Frontal cortex (tissue), 3 donors: ENCODE measurements at regions not wholly inside any gene's neighbourhood (a gene's known extent, or its start where the extent isn't known, plus 50 kb on each side); places are given as distances from the start of the nearest gene placed in this dataset.
A peak's percentile ranks its signal among the peaks of the same experiment; 100 is the strongest.
"Not testable (repeated sequence)": the region's sequence is repeated elsewhere in the genome, so short reads cannot be mapped to it uniquely, and the experiment has no call there.

Source experiments
- DNase-seq, 2 donors: peaks; one replicate each; pipeline ENCODE4 v3.0.0; 2012; ENCODE audit warnings: low spot score in 2 of 2
- FAIRE-seq: peaks from 2 replicates; lab custom pipeline; 2012; peaks lifted over from hg19 to GRCh38; lab: Jason Lieb, UNC
- donor health status: control.
- donor health status: control.
- donor health status: control.

DNA sequence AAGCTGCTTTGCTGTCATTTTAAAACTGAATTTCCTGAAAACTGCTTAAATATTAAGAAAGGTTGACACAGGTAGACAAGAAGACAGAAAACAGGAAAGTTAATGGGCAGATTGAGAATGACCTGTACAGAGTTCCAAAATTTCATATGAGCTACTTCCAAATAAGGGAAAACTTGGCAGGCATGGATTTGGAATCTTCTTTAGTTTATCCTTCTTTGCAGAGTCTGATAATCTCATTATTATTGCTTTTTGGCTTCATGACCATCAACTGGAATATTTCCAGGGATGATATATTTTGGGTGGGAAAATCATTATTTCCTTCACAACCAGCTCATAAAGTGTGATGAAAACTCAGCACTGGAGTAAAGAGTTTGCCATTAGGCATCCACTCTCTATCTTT, 346.5 kb upstream of the NPVF start:
- no peak for DNase-seq
- no peak for FAIRE-seq

DNA sequence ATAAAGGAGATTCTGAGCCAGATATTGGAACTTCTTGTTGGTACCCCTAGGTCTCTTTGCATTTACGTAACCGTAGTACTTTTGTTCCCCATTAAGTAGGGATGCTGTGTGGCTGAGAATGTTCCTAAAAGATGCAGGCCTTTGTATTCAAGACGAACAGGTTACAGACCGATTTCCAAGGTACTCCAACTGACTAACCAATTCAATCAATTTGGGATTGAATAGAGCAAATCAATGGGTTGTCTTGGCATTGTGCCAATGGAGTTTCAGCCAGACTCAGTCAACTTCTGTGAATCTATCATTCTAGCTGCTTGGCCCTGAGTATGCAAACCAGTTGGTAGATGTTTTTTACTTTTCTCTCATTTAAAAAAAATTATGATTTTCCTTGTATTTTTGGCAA, 347.3 kb upstream of the NPVF start:
- no peak for FAIRE-seq

DNA sequence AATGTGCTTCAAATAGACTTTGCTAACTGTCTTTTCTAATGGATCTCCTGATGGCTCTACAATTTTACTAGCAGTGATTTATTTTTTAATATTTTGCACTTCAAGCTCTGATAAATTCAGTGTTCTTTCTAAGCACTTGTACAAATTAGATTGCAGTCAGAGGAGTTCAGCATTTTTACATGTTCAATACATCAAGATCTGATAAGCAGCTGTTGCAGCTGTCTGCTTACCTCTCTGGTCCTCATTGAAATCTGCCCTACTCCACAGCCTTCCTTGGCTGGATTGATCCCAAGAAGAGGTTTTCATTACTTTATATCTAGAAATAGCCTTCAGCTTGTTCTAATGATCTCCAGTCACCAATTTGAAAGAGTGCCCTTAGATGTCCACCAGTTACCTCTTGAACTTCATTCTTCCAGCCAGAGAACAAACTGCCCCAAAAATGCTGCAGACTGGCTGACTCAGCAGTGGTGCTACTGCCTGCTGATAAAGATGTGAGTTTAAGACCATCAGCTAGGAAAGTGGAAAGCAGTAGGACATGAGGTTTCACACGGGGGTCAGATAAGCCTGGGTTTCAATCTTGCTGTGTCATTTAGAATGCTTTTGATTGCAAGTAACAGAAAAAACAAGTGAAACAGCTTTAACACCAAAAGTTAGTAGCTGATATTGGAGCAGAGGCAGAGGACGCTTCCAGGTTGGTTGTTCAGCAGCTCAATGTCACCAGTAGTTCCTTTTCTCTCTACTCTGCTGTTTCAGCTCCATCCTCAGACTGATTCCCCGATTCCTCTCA, 350.9 kb upstream of the NPVF start:
- no peak for DNase-seq
- FAIRE-seq, result no peak

More for the DNA sequence above, 347.3 kb upstream of the NPVF start:
- no peak for DNase-seq

DNA sequence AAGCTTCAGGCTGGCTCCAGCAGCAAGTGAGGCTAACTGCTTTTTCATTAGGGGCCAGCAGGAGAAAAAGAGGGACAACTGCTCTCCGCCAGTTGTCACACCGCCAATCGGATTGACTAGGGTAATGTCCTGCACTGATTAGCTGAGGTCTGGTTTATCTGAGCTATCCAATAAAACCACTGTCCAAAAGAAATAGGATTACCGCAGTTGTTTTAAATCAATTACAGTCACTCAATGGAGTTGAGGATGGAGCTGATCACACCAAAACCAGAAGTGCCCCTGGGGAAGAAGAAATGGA, 351.4 kb upstream of the NPVF start:
- FAIRE-seq (no peak), DNase-seq (no peak)

DNA sequence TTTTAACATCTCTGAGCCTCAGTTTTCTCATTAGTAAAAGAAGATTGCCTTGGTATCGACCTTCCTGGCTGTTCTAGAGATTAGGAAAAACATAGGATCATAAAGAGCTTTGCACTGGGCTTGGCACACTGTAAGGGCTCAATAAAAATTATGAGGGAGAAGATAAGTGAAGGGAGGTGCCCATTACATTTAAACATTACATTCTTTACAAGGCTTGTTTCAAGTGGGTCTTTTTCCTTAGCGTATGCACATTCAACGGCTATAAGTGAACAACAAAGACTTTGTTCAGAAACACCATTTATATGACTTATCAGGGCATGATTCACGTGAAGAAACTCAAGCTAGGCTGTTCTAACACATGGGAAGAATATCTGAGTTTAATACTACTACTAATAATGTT, 351.9 kb upstream of the NPVF start:
- FAIRE-seq, result no peak
- DNase-seq, result no peak

DNA sequence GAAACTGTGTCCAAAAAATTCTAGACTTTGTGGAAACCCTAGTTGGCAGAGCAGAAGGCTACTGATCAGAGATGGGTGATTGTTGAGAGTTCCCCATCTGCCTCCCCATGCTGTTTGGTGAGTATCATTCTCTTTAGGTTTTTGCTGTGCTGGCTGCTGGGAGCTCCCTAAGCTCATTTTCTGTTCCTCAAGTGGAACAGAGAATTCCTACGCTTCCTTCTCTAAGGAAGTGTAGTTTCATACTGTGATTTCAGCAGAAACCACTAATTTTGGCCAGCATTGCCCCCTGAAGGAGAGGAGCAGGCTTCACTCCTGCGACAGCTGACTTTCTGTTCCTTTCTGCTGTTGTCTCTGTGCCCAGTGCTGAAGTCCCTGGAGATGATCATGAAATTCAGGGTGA, 355.3 kb upstream of the NPVF start:
- no peak for FAIRE-seq
- DNase-seq, result no peak

DNA sequence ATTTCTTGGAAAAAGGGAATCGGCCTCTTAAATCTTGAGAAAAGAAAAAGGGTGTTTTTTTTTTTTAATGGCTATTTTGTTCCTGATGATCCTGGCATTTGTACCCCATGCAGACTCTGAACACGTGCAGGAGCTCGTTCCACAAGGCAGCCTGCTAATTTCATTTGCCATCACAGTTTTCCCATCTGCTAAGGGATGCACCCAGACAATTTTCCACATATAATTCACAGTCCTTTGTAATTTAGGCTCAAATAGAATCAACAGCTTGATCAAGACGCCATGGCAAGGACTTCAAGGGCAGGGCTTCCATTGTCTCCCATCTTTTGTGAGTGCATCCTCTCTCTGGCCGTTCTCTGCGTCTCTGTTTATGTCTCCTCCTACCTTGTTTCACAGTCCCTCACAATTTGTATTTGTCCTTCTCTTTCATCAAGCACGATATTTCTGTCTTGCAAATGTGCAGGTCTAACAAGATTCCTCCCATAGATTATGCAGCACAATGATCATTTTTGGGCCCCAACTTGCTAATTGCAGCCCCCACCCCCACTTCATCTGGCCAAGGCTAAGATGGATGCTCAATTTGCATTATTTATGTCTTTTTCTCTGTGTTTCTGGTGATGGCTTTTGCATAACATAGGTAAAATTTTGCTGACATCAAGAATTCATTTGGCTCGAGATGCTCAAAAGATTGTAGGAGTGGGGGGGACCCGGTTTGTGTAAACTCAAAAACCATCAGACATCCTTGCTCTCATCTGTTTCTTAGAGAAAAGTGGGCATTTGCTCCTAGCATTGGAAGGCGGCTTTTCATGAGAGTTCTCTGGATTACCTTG, 356.0 kb upstream of the NPVF start:
- FAIRE-seq, result no peak
- DNase-seq, result no peak

DNA sequence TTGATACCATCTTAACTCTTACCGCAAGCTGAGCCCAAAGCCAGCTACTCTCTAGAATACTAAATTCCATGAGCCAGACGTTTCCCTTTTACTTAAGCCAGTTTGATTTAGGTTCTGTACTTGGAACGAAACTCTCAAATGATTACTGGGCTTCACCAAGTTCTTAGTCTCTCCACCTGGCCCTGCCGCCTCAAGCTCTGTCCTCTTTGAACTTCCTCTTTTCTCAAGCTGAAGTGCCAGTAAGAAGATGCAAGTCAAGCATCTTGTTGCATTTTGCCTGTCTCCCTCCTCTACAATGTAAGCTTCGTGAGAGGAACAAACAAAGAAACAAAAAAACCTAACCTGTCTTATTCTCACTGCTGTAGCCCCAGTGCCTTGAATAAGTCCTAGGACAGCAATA, 358.2 kb upstream of the NPVF start:
- DNase-seq (no peak), FAIRE-seq (no peak)

DNA sequence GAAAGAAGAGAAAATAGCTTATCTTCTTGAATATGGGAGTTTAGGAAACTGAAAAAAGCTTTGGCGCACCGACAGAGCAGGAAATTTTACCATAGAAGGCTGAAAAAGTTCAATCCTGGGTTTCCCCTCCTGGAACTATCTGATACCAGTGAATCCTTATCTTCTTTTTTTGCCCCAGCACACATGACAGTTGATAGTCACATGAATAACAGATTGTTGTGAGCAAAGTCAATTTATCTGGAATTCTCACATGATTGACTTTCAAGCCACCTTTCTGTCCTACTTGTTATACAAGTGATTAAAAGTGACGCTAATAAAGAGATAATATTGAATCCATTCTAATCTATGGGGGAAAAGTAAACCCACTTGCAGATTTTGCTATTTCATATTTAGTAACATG, 365.8 kb upstream of the NPVF start:
- no peak for FAIRE-seq
- DNase-seq, result no peak

DNA sequence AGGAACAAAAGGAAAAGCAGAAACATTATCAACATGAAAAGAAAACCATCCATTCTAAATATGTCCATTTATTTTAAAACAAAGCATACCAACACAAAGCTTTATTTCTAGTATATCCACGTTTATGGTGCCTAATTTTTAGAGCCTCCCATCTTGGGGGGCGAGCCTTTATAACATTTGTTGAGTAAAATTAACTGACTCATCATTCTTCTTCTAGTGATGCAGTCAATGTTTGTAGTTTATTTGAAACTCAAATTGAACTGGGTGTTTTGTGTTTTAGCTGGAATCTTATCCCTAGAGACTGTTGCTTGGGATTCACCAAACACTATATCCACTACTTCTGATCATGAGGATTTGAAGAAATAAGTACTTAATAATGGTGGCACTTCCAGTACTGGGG, 366.4 kb upstream of the NPVF start:
- DNase-seq (no peak), FAIRE-seq (no peak)

DNA sequence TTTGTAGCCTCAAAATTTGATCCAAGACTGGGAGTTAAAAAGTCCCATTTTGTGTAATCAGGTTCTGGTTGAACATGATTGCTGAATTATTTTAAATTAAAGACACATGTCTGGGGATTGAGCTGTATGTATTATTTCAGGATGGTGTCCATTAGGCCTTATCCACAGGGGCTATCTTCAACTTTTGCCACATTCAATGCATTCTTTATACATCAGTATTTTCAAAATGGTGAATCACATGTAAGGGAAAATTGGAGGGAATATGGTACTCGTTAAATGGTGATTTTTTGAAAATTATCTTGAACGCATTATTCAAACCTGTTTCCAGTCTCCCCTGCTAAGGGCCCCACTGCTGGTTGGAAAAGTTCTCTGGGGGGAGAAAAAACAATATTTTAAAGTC, 367.7 kb upstream of the NPVF start:
- DNase-seq (no peak), FAIRE-seq (no peak)

DNA sequence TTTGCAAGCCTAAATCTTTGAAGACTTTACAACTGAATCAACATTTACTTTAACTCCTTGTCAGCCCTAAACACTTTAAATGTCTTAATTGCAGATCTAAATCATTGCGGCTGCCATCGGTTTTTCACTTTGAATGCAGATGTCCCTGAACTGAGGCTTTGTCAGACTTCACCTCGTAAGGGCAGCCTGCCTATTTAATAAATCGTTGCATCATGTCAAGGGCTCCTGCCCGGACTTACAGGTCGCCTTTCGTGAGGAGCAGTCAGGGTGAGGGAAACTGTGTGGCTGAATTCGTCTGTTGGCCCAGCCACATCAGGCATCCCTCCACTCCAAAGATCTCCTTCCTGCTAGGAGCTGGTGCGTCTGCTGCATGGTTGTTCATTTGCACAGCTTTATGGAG, 368.2 kb upstream of the NPVF start:
- DNase-seq (no peak), FAIRE-seq (no peak)

DNA sequence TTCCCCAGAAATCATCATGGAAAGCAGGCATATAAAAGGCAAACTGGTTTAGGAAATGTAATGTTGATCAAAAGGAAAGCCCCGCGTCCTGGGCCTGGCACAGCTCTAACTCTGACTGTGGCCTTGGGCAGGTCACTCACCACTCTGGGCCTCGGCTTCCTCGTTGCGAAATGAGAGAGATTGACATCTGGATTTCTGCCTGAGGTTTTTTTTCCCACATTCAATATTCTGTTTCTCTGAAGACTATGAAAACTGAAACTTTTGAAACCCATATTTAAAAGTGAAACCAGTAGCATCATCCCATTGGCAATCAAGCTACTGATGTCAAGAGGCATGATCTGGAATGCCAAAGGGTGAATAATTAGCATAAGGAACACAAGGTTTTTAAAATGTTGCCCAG, 369.7 kb upstream of the NPVF start:
- FAIRE-seq (no peak), DNase-seq (no peak)

DNA sequence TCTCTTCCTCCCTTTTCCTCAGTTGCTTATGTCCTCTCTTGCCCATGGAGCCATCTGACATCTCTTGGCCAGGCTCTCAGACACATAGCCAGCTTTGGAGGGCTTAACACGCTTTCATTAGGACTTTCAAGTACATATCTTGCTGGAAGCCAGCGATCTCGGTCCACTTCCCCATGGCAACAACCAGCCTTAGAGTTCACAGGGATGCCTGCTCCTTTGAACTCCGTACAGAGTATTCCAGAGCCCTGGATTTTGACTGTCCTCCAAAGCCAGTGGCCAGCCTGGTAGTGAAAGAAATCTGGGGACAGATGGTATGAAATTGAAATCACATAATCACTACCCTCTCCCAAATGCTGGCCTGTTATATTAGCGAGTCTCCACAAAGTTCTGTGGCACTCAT, 370.5 kb upstream of the NPVF start:
- DNase-seq, result no peak
- FAIRE-seq, result no peak

DNA sequence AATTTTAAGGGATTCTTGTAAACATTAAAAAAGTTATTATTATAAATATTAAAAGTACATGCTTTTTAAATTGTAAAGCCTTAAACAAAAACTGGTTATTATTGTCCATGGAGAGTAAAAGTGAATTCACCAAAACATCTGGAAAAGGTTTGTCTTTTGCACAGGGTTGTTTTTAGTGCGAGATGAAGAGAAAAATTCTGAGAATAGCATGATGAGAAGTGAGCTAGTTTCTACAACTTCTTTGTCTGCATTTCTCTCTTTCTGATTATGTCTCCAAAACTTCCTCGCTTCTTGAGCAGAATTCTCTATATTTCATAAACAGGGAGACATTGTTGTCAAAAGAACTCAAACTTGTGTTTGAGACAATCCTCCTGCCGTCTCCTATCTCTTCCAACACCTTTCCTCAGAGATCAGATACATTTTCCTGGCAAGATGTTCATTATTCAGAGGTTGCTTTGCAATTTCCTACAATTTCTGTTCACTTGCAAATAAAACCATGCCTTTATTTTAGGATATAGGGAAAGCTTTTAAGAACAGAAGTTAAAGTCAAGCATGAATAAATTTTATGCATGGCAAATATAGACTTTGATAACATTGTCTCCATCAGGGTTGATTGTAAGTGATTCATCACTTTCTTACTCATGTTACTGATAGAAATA, 372.1 kb upstream of the NPVF start:
- FAIRE-seq (no peak), DNase-seq (no peak)

DNA sequence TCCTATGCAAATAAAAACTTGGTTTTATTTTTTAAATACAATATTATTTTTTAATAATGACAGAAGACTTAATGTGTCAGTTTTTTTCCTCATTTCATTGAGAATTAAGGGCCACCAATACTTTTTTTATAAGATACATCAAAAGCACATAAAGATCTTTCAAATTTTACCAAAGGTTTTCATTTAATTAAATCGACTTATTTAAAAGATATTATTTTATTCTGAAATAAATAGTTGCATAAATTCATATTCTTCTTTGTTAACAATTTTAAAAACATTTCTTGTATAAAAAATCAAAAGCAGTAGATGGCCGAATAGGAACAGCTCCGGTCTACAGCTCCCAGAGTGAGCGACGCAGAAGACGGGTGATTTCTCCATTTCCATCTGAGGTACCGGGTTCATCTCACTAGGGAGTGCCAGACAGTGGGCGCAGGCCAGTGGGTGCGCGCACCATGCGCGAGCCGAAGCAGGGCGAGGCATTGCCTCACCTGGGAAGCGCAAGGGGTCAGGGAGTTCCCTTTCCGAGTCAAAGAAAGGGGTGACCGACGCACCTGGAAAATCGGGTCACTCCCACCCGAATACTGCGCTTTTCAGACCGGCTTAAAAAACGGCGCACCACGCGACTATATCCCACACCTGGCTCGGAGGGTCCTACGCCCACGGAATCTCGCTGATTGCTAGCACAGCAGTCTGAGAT, 374.6 kb upstream of the NPVF start:
- DNase-seq, result not testable (repeated sequence)

DNA sequence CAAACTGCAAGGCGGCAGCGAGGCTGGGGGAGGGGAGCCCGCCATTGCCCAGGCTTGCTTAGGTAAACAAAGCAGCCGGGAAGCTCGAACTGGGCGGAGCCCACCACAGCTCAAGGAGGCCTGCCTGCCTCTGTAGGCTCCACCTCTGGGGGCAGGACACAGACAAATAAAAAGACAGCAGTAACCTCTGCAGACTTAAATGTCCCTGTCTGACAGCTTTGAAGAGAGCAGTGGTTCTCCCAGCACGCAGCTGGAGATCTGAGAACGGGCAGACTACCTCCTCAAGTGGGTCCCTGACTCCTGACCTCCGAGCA, 375.1 kb upstream of the NPVF start:
- FAIRE-seq, DNase-seq: not testable (repeated sequence)

More for the DNA sequence above, 374.6 kb upstream of the NPVF start:
- peak; percentile 6 for FAIRE-seq

DNA sequence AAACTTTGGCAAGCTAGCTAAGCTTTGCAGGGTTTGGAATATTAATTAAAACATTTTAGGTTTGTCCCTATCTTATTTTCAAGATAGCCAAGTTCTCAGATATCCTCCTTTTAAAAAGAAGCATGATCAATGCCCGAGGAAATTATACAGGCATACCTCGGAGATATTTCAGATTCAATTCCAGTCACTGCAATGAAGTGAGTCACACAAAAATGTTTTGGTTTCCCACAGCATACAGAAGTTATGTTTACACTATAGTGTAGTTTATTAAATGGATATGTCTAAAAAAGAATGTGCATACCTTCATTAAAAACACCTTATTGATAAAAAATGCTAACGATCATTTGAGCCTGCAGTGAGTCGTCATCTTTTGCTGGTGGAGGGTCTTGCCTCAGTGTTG, 382.9 kb upstream of the NPVF start:
- DNase-seq (no peak), FAIRE-seq (no peak)

DNA sequence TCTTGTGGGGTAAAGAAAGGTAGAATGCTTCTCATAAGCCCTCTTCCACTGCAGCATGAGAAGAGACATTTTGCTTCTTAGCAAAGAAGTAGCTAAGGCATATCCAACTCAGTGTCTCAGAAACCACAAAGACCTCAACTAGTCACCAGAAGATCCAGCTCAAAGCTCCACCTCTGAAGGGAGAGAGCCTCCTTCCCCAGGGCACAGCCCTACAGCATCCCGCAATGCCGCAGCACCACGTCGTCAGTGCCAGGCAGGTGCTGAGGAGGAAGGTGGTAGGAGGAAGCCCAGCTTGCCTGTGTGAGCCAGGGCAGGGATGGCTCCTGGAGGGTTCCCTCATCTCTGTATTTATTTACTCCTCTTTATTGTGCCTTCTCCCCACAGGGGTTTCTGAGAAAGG, 385.6 kb upstream of the NPVF start:
- FAIRE-seq (no peak), DNase-seq (no peak)

DNA sequence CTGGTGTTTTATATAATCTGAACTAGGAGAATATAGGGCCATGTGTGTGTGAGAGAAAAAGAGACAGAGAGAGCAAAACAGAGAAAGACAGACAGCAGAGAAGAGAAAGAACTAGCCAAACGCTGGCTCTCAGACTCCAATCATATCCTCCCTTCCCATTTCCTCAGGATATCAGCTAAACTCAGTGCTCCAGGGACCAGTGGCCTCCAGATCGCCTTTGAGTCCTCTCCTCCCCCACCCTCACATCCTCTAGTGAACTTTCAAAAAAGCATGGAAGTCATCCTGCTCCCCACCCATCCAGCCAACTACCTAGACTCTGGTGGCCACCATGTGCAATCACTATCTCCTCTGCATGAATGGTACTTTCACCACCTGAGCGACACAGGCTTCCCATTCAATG, 386.1 kb upstream of the NPVF start:
- no peak for DNase-seq
- no peak for FAIRE-seq

DNA sequence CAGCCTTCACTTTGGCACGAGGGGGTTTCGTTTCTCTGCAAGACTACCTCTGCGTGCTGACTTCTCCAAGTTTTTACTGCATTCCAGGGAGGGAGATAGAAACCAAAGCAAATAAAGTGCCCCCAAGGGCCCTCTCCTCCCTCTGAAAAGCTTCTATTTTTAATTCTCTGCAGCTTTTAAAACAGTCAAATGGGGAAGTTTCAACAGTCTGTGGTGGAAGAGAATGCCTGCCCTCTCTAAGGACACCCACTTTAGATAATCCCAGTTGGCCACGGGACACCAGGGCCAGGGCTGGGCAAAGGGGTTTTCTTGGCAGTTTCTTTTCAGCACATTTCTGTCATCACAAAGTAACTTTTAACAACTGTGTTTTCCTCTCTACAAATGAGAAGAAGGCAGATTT, 386.7 kb upstream of the NPVF start:
- DNase-seq (no peak), FAIRE-seq (no peak)
